CD4-positive, CD25-positive, alpha-beta regulatory T cell (primary cell): ENCODE measurements at regions not wholly inside any gene's neighbourhood (a gene's known extent, or its start where the extent isn't known, plus 50 kb on each side); places are given as distances from the start of the nearest gene placed in this dataset.

Experiments
- ATAC-seq, 2 donors: fragments of 150-1000 bp; cut with Tn5 transposase; one replicate each; pipeline ENCODE4 v1.10.0; 2021; ENCODE audit warnings: low read depth in 2 of 2, moderate number of reproducible peaks in 2 of 2, moderate library complexity in 1 of 2
- DNase-seq, 3 donors: peaks; one replicate each; pipeline versions ENCODE4 v3.0.0 to v3.0.0-alpha.2; 2012 to 2022; ENCODE audit warnings: mixed read lengths in 1 of 3
- H3K27ac ChIP-seq: one replicate; pipeline ENCODE4 v1.7.0; 2013; ENCODE audit warnings: mild to moderate bottlenecking, low read length; ENCODE audit not compliant: insufficient read depth, poor library complexity, severe bottlenecking
- H3K27me3 ChIP-seq: one replicate; pipeline ENCODE4 v1.7.0; 2013; ENCODE audit warnings: low read length; ENCODE audit not compliant: control insufficient read depth, insufficient read depth
- H3K36me3 ChIP-seq: one replicate; pipeline ENCODE4 v1.7.0; 2013; ENCODE audit warnings: mild to moderate bottlenecking, low read length, moderate library complexity; ENCODE audit not compliant: control insufficient read depth, insufficient read depth
- H3K4me1 ChIP-seq: 2 replicates; pipeline ENCODE4 v1.7.0; 2013; ENCODE audit warnings: mild to moderate bottlenecking, low read length; ENCODE audit not compliant: insufficient read depth, control insufficient read depth, poor library complexity, severe bottlenecking
- H3K4me3 ChIP-seq: one replicate; pipeline ENCODE4 v1.7.0; 2013; ENCODE audit warnings: low read depth, mild to moderate bottlenecking, low read length, moderate library complexity
- H3K9me3 ChIP-seq, 2 experiments: 1 replicate in 1 of 2; 2 replicates in 1 of 2; pipeline ENCODE4 v1.7.0; 2013; ENCODE audit warnings: low read length in 2 of 2, mild to moderate bottlenecking in 1 of 2, moderate library complexity in 1 of 2; ENCODE audit not compliant: control insufficient read depth in 2 of 2
- H3K27ac Mint-ChIP-seq, 3 donors: one replicate each; pipeline ENCODE4 v1.8.0; 2020 to 2022; ENCODE audit warnings: mild to moderate bottlenecking in 3 of 3, mixed read lengths in 3 of 3, moderate library complexity in 2 of 3
- H3K27me3 Mint-ChIP-seq: one replicate; pipeline ENCODE4 v1.8.0; 2022; ENCODE audit warnings: mild to moderate bottlenecking, mixed read lengths
- H3K36me3 Mint-ChIP-seq: one replicate; pipeline ENCODE4 v1.8.0; 2020; ENCODE audit warnings: mixed read lengths
- H3K4me1 Mint-ChIP-seq, 4 donors: one replicate each; pipeline ENCODE4 v1.8.0; 2020 to 2022; ENCODE audit warnings: mixed read lengths in 4 of 4, mild to moderate bottlenecking in 1 of 4
- H3K4me3 Mint-ChIP-seq, 4 donors: one replicate each; pipeline ENCODE4 v1.8.0; 2020 to 2022; ENCODE audit warnings: mild to moderate bottlenecking in 4 of 4, mixed read lengths in 4 of 4, moderate library complexity in 3 of 4
- H3K9me3 Mint-ChIP-seq, 7 donors: one replicate each; pipeline ENCODE4 v1.8.0; 2020 to 2022; ENCODE audit warnings: mixed read lengths in 7 of 7, mild to moderate bottlenecking in 3 of 7, moderate library complexity in 2 of 7

- no peaks in the 10 kb centered on the region for H3K27me3 Mint-ChIP-seq
- H3K36me3 Mint-ChIP-seq: no peaks in the 10 kb centered on the region
- Histone ChIP-seq H3K4me1 (no peaks in the 10 kb centered on the region), H3K27ac (no peak overlapping the region), H3K27me3 (no peaks in the 10 kb centered on the region), H3K9me3 (no peaks in the 10 kb centered on the region), H3K4me3 (no peak overlapping the region), H3K36me3 (no peaks in the 10 kb centered on the region)
- DNase-seq: no peak
- H3K4me3 Mint-ChIP-seq: no peak overlapping the region
- peaks cover 0 to 4% (median 2%) of the 10 kb centered on the region in 4 donors for H3K4me1 Mint-ChIP-seq
- peaks cover 0 to 5% (median 0%) of the 10 kb centered on the region in 7 donors for H3K9me3 Mint-ChIP-seq
- no peak overlapping the region for H3K27ac Mint-ChIP-seq
- no peak for ATAC-seq
Observed at GRCh38 chrX:23494741-23495140, 160.1 kb downstream of the PTCHD1 start.

- Histone ChIP-seq H3K4me3 (no peak overlapping the region), H3K36me3 (no peaks in the 10 kb centered on the region), H3K27ac (no peak overlapping the region), H3K27me3 (no peaks in the 10 kb centered on the region), H3K9me3 (no peaks in the 10 kb centered on the region), H3K4me1 (no peaks in the 10 kb centered on the region)
- Mint-ChIP-seq H3K36me3 (no peaks in the 10 kb centered on the region), H3K27me3 (no peaks in the 10 kb centered on the region), H3K27ac (no peak overlapping the region), H3K4me3 (no peak overlapping the region), H3K9me3 (peaks cover 0 to 3% (median 0%) of the 10 kb centered on the region in 7 donors), H3K4me1 (peaks cover 0 to 4% (median 2%) of the 10 kb centered on the region in 4 donors)
- ATAC-seq (no peak), DNase-seq (no peak)
Observed at GRCh38 chrX:23497919-23498318, 163.3 kb downstream of the PTCHD1 start.

GRCh38 chrX:23501974-23502373 is 165.3 kb upstream of the PRDX4 start:
- DNase-seq (no peak), ATAC-seq (no peak)
- H3K4me1 Mint-ChIP-seq: no peaks in the 10 kb centered on the region
- no peaks in the 10 kb centered on the region for H3K27me3 ChIP-seq
- H3K9me3 Mint-ChIP-seq: no peaks in the 10 kb centered on the region
- no peaks in the 10 kb centered on the region for H3K27me3 Mint-ChIP-seq
- no peaks in the 10 kb centered on the region for H3K4me1 ChIP-seq
- no peaks in the 10 kb centered on the region for H3K36me3 Mint-ChIP-seq
- no peak overlapping the region for H3K27ac ChIP-seq
- no peak overlapping the region for H3K27ac Mint-ChIP-seq
- no peaks in the 10 kb centered on the region for H3K36me3 ChIP-seq
- H3K4me3 Mint-ChIP-seq: no peak overlapping the region
- H3K4me3 ChIP-seq: no peak overlapping the region
- no peaks in the 10 kb centered on the region for H3K9me3 ChIP-seq

GRCh38 chrX:23503835-23504539 is 163.3 kb upstream of the PRDX4 start:
- H3K4me3 ChIP-seq: no peak overlapping the region
- H3K36me3 ChIP-seq: no peaks in the 10 kb centered on the region
- no peaks in the 10 kb centered on the region for H3K27me3 ChIP-seq
- no peak for DNase-seq
- Mint-ChIP-seq H3K27me3 (no peaks in the 10 kb centered on the region), H3K27ac (no peak overlapping the region), H3K9me3 (peaks cover 0 to 4% (median 0%) of the 10 kb centered on the region in 7 donors), H3K4me1 (no peaks in the 10 kb centered on the region), H3K36me3 (no peaks in the 10 kb centered on the region), H3K4me3 (no peak overlapping the region)
- ATAC-seq: no peak
- no peak overlapping the region for H3K27ac ChIP-seq
- H3K4me1 ChIP-seq: no peaks in the 10 kb centered on the region
- no peaks in the 10 kb centered on the region for H3K9me3 ChIP-seq

GRCh38 chrX:23504540-23504884 is 162.8 kb upstream of the PRDX4 start:
- DNase-seq: no peak
- H3K36me3 Mint-ChIP-seq: no peaks in the 10 kb centered on the region
- Histone ChIP-seq H3K36me3 (no peaks in the 10 kb centered on the region), H3K4me1 (no peaks in the 10 kb centered on the region), H3K9me3 (no peaks in the 10 kb centered on the region), H3K4me3 (no peak overlapping the region), H3K27ac (no peak overlapping the region), H3K27me3 (no peaks in the 10 kb centered on the region)
- no peak overlapping the region for H3K4me3 Mint-ChIP-seq
- H3K27ac Mint-ChIP-seq: no peak overlapping the region
- no peaks in the 10 kb centered on the region for H3K27me3 Mint-ChIP-seq
- ATAC-seq: no peak
- H3K4me1 Mint-ChIP-seq: no peaks in the 10 kb centered on the region
- H3K9me3 Mint-ChIP-seq: peaks cover 0 to 7% (median 0%) of the 10 kb centered on the region in 7 donors

- Histone ChIP-seq H3K4me1 (no peaks in the 10 kb centered on the region), H3K27me3 (no peaks in the 10 kb centered on the region), H3K36me3 (no peaks in the 10 kb centered on the region), H3K4me3 (no peak overlapping the region), H3K9me3 (no peaks in the 10 kb centered on the region), H3K27ac (no peak overlapping the region)
- no peak for ATAC-seq
- no peak for DNase-seq
- Mint-ChIP-seq H3K36me3 (no peaks in the 10 kb centered on the region), H3K4me1 (no peaks in the 10 kb centered on the region), H3K4me3 (no peak overlapping the region), H3K27me3 (no peaks in the 10 kb centered on the region), H3K27ac (no peak overlapping the region), H3K9me3 (peaks cover 0 to 8% (median 0%) of the 10 kb centered on the region in 7 donors)
Observed at GRCh38 chrX:23504895-23505294, 162.4 kb upstream of the PRDX4 start.

GRCh38 chrX:23505531-23506303 is 161.6 kb upstream of the PRDX4 start:
- no peaks in the 10 kb centered on the region for H3K27me3 ChIP-seq
- no peak overlapping the region for H3K4me3 ChIP-seq
- H3K9me3 ChIP-seq: no peaks in the 10 kb centered on the region
- DNase-seq (no peak), ATAC-seq (no peak)
- H3K4me3 Mint-ChIP-seq: no peak overlapping the region
- no peak overlapping the region for H3K27ac Mint-ChIP-seq
- H3K9me3 Mint-ChIP-seq: peaks cover 0 to 11% (median 0%) of the 10 kb centered on the region in 7 donors
- H3K27ac ChIP-seq: no peak overlapping the region
- H3K36me3 Mint-ChIP-seq: no peaks in the 10 kb centered on the region
- no peaks in the 10 kb centered on the region for H3K4me1 ChIP-seq
- no peaks in the 10 kb centered on the region for H3K27me3 Mint-ChIP-seq
- H3K36me3 ChIP-seq: no peaks in the 10 kb centered on the region
- no peaks in the 10 kb centered on the region for H3K4me1 Mint-ChIP-seq

GRCh38 chrX:23509256-23509655 is 158.0 kb upstream of the PRDX4 start:
- Mint-ChIP-seq H3K36me3 (no peaks in the 10 kb centered on the region), H3K27ac (no peak overlapping the region), H3K4me1 (no peaks in the 10 kb centered on the region), H3K9me3 (peaks cover 0 to 11% (median 0%) of the 10 kb centered on the region in 7 donors), H3K27me3 (no peaks in the 10 kb centered on the region), H3K4me3 (no peak overlapping the region)
- Histone ChIP-seq H3K4me3 (no peak overlapping the region), H3K4me1 (no peaks in the 10 kb centered on the region), H3K27me3 (no peaks in the 10 kb centered on the region), H3K36me3 (no peaks in the 10 kb centered on the region), H3K27ac (no peak overlapping the region), H3K9me3 (no peaks in the 10 kb centered on the region)
- DNase-seq: no peak
- ATAC-seq: no peak
